HG02678 (cell line): ENCODE measurements at regions not wholly inside any gene's neighbourhood (a gene's known extent, or its start where the extent isn't known, plus 50 kb on each side); places are given as distances from the start of the nearest gene placed in this dataset.
"Not testable (repeated sequence)": the region's sequence is repeated elsewhere in the genome, so short reads cannot be mapped to it uniquely, and the experiment has no call there.

Experiments
- ATAC-seq: cut with Tn5 transposase; IDR thresholded peaks from one replicate; pipeline ENCODE4 v1.9.1; 2021; ENCODE audit warnings: mild to moderate bottlenecking, moderate library complexity; ENCODE audit not compliant: unreplicated experiment

DNA sequence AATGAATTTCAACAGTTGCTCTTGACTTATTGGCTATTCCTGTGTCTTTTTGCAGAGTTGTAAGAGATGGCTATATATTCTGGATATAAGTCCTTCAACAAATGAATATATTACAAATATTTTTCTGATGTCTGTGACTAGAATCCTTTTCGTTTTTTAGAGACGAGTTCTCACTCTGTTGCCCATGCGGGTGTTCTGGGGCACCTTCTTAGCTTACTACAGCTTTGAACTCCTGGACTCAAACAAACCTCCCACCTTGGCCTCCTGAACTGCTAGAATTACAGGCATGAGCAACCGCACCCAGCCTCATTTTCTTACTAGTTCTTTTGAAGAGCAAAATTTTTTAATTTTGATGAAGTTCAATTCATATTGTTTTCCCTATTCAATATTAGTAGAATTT lies 287.8 kb downstream of the LIG4 start:
- no peak for ATAC-seq

DNA sequence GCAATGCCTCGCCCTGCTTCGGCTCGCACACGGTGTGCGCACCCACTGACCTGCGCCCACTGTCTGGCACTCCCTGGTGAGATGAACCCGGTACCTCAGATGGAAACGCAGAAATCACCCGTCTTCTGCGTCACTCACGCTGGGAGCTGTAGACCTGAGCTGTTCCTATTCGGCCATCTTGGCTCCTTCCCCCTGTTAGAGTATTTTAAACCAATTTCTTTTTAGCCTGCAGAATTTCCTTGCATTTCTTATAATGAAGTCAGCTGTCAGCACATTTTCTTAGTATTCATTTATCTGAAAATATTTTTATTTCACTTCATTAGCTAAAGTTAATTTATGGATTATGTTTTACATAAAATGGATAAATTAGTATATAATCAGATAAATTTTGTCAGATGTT lies 288.8 kb downstream of the LIG4 start:
- not testable (repeated sequence) for ATAC-seq

DNA sequence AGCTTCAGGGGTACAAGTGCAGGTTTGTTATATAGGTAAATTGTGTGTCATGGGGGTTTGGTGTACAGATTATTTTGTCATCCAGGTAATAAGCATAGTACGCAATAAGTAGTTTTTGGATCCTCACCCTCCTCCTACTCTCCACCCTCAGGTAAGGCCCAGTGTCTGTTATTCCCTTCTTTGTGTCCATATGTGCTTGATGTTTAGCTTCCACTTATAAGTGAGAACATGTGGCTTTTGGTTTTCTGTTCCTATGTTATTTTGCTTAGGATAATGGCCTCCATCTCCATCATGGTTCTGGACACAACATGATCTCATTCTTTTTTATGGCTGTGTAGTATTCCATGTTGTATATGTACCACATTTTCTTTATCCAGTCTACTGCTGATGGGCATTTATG lies 298.4 kb downstream of the LIG4 start:
- ATAC-seq, result not testable (repeated sequence)

DNA sequence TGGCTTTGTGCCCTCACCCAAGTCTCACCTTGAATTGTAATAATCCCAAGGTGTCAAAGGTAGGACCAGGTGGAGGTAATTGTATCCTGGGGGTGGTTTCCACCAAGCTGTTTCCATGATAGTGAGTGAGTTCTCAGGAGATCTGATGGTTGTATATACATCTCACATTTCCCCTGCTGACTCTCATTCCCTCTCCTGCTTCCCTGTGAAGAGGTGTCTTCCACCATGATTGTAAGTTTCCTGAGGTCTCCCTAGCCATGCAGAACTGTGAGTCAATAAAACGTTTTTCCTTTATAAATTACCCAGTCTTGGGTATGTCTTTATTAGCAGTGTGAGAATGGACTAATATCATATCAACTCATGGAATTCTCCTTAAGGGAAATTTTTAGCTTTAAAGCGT lies 302.6 kb downstream of the LIG4 start:
- no peak for ATAC-seq

DNA sequence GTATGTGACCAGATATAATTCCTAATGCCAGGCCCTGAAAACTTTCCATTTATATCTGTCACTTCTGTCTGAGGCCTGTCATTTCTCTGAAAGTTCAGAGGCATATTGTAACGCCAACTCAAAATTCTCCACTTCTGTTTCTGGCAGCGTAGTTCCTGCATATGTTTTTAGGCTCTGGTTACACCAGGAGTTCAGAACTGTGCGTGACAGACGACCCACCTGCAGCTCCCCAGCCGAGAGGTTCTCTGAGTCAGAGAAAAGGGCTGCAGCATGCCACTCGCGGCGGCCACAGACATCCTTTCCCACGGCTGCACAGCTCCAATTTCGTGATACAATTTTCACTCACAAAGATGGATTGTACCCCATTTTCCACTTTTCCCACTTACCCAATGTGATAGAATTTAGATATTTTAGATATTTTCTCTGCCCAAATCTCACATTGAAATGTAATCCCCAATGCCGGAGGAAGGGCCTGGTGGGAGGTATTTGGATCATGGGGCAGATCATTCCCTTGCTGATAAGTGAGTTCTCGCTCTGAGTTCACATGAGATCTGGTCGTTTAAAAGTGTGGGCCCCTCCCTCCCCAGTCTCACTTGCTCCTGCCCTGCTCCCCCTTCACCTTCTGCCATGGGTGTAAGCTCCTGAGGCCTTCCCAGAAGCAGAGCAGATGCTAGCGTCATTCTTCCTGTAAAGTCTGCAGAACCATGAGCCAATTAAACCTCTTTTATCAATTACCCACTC lies 308.1 kb downstream of the LIG4 start:
- no peak for ATAC-seq

DNA sequence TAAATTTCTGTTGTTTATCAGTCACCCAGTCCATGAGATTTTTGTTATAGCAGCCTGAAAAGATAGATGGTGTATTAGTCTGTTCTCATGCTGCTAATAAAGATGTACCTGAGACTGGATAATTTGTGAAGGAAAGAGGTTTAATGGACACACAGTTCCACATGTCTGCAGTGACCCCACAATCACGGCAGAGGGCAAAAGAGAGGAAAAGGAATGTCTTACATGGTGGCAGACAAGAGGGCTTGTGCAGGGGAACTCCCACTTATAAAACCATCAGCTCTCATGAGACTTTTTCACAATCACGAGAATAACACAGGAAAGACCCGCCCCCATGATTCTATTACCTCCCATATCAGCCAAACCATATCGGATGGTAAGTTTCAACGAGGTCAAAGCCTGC lies 309.2 kb downstream of the LIG4 start:
- no peak for ATAC-seq

DNA sequence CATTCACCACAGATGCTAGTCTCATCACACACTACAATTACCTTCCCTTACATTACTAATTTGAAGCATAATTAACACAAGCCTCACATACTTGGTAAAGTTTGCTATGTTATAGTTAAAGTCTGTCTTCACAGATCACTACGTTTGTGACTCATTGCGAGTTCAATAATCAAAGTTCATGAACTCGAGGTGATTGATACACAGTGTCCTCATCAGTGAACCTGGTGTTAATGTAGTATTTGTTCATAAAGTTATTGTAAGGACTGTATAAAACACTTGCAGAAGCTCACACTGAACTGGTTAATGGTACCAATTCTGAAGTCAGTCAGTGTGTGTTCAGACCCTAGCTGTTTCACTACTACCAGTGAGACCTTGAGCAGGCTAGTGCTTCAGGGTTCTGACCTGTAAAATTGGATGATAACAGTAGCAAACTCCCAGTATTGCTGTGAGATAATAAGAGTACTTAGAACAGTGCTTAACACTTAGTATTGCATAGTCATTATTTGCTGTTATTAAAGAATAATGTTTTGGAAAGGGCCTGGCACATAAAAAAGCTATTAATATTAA lies 313.3 kb downstream of the LIG4 start:
- ATAC-seq, result no peak

DNA sequence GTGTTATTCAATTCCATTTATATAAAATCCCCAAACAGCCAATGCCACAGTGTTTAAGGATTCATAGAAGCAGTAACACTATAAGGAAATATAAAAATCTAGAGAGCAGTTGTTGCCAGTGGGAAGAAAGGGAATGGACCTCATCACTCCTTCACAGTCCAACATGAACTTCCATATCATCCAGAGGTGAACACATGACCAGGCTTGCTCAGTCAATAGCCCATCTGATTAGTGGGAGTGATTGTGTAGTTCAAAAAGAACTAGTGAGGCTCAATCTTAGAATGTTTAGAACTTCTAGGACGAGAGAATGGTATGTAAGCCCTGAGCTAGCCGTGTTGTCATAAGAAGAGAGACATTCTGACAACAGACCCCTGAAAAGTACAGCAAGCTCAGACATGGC lies 314.1 kb downstream of the LIG4 start:
- no peak for ATAC-seq

DNA sequence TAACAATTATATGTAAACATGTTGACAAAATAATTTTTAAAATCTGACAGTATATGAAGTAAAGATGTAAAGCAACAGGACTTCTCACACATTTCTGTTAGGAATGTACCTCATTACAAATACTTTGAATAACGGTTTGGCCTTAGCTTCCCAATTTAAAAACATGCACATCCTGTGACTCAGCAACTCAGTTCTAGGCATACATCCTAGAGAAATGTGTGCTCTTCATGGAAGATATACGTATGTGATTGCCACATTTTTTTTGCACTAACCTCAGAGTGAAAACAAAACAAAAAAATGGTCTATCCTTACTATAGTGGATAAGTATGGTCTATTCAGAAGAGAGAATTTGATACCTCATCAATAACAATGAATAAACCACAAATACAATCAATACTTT lies 314.6 kb downstream of the LIG4 start:
- no peak for ATAC-seq

DNA sequence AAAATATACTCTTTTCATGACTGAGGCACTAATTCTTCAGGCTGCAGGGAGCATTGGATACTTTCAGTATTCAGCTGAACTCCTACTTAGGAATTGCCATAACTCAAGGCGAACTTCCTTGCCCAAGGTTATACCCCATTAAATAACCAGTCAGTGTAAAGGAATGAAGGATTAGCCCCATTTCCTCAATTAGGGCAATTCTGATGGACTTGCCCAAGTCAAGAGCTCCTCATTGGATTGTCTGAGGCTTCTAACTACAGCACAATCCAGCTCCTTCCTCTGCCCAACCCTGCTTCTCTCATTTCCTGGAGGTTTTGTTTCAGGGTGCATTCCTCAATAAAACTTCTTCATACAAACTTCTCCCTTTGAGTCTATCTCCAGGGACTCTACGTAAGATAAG lies 329.2 kb downstream of the LIG4 start:
- ATAC-seq, result no peak

DNA sequence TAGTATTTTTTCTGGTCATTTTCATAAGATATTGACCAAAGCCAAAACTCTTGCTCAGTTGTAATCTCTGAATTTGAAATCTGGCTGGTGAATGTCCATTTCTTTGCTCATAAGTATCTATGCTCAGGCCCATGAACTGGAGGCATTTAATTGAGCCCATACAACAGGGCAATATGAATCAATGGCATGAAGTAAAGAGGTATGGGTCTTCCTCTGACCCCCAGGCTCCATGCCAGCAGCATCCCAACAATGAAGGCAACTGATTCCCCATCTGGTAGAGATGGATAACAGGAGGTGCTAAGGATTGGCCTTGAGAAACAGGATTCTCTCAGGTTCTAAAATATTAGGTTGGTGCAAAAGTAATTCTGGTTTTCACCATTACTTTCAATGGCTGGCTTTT lies 330.8 kb downstream of the LIG4 start:
- no peak for ATAC-seq

DNA sequence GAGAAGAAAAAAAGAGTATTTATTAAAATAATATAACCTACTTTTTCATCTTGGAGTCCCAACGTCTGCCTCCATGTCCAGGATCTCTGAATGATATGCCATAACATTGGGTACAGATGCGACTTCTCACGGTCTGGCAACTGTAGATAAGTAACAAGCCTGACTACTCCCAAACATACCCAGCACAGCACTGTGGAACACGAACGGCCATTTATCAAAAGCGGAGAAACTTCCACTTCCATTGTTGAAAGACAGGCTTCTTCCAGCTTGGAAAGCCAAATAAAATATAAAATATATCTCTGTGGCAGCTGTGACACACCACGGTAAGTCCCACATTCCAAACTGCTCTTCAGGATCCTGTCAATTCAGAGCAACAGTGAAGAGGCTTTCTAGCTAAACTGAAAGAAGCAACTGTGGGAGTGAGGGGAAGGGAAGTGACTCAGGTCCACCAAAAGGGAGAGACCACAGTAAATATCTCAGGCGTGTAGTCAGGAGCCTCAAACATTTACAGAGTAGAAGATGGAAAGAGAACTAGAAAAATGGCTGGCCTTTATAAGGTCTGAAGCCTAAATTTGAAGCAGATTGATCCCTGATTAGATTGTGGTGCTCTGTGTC lies 331.7 kb downstream of the LIG4 start:
- no peak for ATAC-seq

DNA sequence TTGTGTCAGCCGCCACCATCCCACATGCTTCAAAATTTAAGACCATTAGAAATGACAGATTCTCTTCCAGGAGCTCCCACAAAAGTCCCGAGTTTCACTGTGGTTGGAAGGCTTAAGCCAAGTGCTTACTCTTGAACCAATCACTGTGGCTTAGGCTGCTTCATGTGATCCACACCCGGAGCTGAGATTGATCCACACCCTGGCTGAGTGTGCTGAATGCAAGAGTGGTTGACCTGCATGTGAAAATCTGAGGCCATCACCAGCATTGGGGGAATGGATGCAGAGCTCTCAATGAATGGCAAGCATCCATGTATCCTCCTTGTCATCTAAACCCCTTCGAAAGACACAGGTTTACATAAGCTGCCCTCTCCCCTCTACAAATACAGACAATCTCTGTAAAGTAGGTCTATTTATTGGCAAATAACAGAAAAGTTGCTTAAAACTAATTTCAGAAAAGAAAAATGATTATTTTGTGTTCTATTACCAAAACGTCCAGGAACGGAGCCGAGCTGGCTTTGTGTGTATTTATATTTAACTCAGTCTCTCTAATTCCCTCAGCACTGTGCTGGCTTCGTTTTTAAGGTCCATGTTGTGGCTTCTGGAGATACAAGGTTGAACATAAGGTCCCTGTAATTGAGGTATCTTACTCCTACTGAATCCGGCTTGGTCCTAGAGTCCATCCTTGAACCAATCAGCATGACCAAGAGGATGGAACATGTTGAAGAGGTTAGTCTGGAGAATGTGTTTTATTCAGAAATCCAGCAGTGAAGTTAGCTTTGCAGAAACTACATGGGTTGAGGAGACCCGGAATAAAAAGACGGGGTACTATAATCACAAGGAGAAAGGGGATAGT lies 332.4 kb downstream of the LIG4 start:
- no peak for ATAC-seq

DNA sequence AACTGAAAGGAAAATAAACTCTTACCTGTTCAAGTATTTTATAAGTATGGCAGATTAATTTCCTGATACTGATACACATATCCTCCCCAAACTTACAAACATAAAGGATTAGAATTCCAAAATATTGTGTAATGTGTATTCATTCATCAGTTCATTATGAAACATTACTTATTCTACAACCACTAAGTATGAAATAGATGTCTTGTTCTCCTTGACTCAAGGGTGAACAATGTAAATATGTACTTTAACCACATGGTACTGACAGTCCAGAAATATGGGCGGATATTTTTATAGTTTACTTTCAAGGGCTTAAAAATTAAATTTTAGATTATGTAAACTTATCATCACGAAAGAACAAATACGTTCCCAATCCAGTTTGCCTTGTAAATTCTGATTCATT lies 334.0 kb downstream of the LIG4 start:
- ATAC-seq, result no peak

DNA sequence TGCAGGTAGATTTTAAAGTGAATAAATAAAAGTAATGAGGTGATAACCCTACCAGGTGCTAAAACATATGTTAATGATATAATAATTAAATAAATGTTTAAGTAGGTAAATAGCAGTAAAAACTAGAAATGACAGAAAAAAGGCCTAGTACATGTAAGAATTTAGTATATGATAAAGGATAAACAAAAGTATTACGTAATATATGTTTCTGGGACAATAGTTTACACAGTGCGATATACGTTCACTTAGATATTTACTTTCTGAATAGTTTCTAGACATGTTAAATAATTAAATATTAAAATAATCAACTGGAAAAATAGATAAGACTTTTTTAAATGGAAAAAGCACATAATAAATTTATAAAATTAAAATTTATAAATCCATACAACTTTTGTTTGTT lies 340.9 kb downstream of the LIG4 start:
- no peak for ATAC-seq

DNA sequence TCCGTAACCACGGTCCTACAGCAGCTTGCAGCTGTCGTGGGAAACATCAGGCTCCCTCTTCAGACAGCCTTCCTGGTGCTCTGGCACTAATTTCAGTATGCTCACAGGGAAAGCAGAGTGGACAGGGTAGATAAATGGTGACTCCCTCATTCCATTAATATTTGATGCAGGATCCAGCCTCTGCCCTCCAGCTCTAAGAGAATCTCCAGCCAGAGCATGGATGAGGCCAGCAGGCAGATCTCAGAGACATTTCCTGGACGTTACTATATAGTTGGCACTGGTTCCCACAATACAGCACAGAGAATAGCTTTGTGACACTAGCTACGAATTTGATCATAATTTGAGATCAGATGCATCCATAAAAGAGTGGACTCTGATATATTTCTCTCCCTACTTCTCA lies 341.4 kb downstream of the LIG4 start:
- ATAC-seq, result no peak

DNA sequence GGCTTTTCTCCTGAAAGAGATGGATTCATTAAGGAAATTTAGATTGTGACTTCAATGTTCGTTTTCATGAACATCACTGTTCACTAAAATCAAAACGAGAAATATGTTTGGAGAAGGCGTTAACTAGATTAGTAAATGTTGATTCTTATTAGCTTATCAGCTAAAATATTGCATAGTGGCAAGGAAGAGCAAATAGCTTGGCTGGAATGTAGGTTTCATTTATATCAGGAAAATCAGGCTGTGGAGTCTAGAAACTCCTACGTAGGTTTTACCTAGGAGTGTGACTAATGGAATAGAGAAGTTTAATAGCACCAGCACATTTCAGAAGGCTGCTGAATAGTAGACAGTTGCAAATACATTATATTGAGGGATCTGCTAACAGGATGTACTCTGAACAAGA lies 344.9 kb downstream of the LIG4 start:
- no peak for ATAC-seq

DNA sequence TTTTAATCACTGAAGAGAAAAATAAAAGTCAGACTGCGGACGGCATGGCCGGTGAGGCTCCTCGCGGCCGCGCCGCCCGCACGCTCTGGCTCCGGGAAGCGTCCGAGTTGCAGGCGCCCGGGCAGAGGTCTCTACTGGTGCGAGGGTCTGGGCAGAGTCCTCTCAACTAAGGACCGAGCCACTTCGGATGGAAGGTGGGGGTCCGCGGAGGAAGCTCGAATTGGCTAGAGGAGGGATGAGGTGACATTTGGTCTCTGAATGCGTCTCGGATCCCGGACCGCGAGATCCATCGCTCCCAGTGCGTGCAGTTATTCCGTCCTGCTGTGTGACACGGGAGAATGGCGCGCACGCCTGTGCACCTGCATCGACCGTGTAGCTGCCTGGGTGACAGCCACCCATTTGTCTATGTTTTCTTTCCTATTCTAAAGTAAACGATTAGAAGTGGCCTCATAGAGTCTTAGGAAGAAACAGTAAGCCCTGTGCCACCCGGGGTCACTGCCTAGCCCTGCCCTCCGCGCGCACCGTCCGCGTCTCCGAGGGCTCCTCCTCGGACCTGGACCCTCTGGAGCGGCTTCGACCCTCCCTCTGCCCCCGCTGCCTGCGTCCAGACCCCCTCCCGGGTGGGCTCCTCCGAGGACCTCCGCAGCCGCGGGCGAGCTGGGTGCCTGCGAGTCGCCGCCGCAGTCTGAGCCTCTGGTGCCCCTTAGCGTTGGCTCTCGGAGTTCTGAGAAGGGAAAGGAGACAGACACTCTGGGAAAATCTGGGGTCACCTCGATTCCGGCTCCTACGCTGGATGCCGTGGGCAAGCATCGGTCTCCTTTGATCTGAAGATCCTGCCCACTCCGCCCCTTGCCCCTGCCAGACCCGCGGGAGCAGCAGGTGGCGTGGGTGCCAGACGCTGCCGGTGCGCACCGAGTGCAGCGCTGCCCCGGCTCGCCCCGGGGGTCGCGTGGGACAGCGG lies 347.4 kb downstream of the LIG4 start:
- ATAC-seq, result no peak

DNA sequence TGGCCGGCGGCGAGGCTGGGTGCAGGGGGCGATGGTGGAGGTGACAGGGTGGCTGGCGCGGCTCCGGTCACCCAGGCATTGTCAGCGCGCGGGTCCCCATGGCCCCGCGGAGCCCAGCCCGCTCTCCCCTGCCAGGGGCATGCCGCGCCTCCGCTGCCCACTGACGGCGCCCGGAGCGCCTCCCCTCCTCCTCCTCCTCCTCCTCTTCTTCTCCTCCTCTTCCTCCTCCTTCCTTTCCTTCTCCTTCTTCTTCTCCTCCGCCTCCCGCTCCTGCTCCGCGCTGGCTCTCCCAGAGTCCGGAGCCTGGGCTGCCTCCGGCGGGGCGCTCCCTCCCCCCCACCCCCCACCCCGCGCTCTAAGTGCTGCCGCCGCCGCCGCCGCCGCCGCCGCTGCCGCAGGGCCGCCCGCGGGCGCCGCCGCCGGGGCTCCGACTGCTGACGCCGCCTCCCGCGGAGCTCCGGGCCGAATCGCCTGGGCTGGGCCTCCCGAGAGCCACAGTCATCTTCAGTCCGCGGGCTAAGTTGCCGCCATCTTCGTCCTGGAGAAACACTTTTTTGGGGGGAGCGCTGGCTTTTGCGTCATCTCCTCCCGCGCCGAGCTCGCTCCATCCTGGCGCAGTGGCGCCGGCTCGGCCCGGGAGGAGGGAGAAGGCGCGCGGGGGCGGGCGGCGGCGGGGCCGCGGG lies 348.3 kb downstream of the LIG4 start:
- no peak for ATAC-seq
